GM12891 (cell line): ENCODE measurements at regions not wholly inside any gene's neighbourhood (a gene's known extent, or its start where the extent isn't known, plus 50 kb on each side); places are given as distances from the start of the nearest gene placed in this dataset.
A peak's percentile ranks its signal among the peaks of the same experiment; 100 is the strongest.
"Not testable (repeated sequence)": the region's sequence is repeated elsewhere in the genome, so short reads cannot be mapped to it uniquely, and the experiment has no call there.

Source experiments
- DNase-seq: peaks from one replicate; pipeline ENCODE4 v3.0.0; 2011; ENCODE audit warnings: low spot score; ENCODE audit not compliant: insufficient read length
- FAIRE-seq: peaks from 2 replicates; lab custom pipeline; 2011; peaks lifted over from hg19 to GRCh38; lab: Jason Lieb, UNC
- PAX5 ChIP-seq: IDR thresholded peaks from 2 replicates; pipeline ENCODE4 v1.6.1; 2011; ENCODE audit warnings: low read length, moderate library complexity, mild to moderate bottlenecking; ENCODE audit not compliant: insufficient read depth, severe bottlenecking
- POLR2A ChIP-seq: IDR thresholded peaks from 2 replicates; pipeline ENCODE4 v1.6.1; 2011; ENCODE audit warnings: low read depth, low read length, control low read depth
- POLR2AphosphoS5 ChIP-seq: IDR thresholded peaks from 2 replicates; pipeline ENCODE4 v1.6.1; 2011; ENCODE audit warnings: low read depth, low read length, control low read depth
- POU2F2 ChIP-seq: IDR thresholded peaks from 2 replicates; pipeline ENCODE4 v1.6.1; 2011; ENCODE audit warnings: low read depth, mild to moderate bottlenecking, control low read depth, low read length, moderate library complexity
- SPI1 ChIP-seq: IDR thresholded peaks from 2 replicates; pipeline ENCODE4 v1.6.1; 2011; ENCODE audit warnings: low read depth, low read length, control low read depth
- TAF1 ChIP-seq: IDR thresholded peaks from 2 replicates; pipeline ENCODE4 v1.6.1; 2011; ENCODE audit warnings: low read depth, low read length, control low read depth

DNA sequence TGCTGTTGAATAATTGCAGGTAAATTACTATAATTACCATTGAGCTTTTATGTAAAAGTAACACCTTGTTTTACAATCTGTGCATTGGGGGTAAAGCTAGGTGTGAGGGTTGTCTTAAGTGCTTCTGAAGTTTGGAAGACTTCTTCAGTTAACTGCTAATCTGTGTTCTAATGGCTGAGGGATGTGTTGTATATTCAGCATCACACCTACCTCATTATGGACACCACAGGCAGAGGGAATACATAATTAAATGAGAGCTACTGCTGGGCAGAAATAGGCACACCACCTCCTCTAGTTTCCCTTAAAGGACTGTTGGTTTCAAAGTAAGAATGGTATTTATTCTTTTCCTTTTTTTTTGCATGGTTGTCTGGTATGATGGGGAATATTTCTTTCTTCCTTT lies 502.3 kb upstream of the RGS6 start:
- no peak for TF ChIP-seq POLR2A
- no peak for TF ChIP-seq POLR2AphosphoS5
- no peak for TF ChIP-seq TAF1
- TF ChIP-seq POU2F2, result no peak
- no peak for TF ChIP-seq SPI1
- TF ChIP-seq PAX5, result no peak
- peak; percentile 55 for FAIRE-seq
- no peak for DNase-seq

DNA sequence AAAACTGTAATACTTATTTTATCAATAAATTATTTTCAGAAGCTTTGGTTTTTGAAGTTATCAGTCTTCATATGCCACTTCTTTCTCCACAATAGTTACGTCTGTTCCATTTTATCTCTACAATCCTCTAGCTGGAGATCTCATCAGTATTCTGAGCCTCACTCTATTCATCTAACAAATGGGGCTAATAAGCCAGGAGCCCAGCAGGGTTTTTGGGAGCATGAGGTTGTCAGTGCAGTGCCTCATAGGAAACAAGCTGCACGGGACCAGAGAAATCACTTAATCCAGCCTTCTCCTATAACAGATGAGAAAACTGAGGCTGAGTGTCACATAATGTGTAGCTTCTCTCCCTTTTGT lies 501.9 kb upstream of the RGS6 start:
- FAIRE-seq (no peak), DNase-seq (no peak)
- TF ChIP-seq SPI1, result no peak
- TF ChIP-seq POLR2AphosphoS5, result peak; percentile 45; the same call in 1 of the 2 replicates

DNA sequence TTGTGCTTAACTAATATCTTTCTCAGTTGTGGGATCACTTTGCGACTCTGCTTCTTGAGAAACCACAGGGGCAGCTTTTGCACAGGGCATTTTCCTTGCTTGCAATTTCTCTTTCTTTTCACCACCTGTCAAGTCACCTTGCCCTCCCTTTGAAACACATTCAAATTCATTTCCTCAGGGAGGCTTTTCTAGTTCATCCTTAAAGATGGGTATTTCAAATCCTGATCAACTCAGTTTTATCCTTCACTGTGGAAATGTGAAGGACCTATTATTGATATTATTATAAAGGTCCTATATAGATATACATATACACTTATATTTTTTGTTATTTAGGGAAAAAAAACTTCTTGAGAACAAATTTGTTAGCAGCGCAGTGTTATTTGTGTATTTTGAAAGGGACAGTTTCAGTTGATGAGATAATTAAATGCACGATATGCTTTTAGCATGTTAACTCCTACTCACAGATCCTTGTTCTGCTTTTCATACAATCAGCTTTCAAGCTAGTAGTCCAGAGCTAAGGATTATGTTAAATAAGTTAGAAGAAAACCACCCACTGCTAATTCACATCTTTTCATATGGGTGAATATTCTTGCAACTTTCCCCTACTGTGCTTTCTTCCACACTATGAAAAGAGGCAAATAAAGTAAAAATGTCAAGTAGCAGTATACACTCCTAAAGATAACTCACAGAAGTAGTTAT lies 501.4 kb upstream of the RGS6 start:
- no peak for TF ChIP-seq POLR2AphosphoS5
- peak; percentile 88 for TF ChIP-seq SPI1
- FAIRE-seq (peak; percentile 92), DNase-seq (no peak)

DNA sequence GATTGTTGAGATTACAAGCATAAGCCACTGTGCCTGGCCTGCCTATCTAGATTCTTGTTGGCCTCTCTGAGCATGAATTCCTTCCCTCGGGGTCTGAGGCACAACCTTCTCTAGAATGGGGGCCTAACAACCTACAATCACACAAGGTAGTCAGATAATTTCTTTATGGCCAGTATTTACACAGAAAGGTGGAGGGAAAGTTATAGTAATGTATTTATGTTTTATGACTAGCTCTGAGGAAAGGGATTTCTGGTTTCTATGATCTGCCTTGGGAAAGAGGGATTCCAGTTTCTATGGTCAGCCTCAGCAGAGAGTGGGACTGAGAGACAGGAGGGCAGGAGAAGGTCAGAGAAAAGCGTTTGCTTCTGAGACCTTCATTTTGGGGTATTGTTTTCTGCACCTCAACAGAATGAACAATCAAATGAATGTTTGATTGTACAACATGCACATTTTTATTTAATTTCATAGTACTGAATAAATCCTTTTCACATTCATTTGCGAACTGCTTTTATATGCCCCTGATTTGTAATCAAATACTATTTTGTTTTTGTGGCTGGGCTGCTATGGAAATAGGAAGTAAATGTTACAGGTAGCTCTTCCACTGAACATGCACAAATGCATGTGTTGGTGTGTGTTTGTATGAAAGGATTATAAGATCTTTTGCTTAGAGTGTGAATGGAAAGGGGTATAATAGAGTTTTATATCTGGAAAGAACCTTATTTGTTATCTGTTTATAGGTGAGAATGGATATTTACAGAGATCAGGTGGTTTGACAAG lies 499.7 kb upstream of the RGS6 start:
- FAIRE-seq (peak; percentile 60), DNase-seq (no peak)
- TF ChIP-seq POU2F2, result no peak
- TF ChIP-seq TAF1, result no peak
- no peak for TF ChIP-seq POLR2A
- no peak for TF ChIP-seq POLR2AphosphoS5

DNA sequence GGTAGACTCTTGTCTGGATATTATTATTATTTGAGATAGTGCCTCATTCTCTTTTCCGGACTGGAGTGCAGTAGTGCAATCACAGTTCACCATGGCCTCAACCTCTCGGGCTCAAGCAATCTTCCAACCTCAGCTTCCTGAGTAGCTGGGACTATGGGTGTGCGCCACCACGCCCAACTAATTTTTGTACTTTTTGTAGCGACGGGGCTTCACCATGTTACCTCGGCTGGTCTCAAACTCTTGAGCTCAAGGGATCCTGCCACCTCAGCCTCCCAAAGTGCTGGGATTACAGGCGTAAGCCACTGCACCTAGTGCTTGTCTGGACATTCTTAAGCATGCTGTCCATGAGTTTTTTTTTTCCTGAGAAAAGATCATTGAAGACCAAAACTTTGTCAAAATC lies 498.9 kb upstream of the RGS6 start:
- peak; percentile 31 for FAIRE-seq
- TF ChIP-seq POLR2AphosphoS5 (no peak), SPI1 (no peak), POU2F2 (no peak)
- DNase-seq, result no peak

DNA sequence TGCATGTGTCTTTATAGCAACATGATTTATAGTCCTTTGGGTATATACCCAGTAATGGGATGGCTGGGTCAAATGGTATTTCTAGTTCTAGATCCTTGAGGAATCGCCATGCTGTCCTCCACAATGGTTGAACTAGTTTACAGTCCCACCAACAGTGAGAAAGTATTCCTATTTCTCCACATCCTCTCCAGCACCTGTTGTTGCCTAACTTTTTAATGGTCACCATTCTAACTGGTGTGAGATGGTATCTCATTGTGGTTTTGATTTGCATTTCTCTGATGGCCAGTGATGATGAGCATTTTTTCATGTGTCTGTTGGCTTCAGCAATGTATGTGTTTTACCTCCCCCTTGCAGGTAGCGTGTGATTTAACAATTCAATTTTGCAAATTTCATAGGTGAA lies 496.6 kb upstream of the RGS6 start:
- not testable (repeated sequence) for FAIRE-seq, DNase-seq

DNA sequence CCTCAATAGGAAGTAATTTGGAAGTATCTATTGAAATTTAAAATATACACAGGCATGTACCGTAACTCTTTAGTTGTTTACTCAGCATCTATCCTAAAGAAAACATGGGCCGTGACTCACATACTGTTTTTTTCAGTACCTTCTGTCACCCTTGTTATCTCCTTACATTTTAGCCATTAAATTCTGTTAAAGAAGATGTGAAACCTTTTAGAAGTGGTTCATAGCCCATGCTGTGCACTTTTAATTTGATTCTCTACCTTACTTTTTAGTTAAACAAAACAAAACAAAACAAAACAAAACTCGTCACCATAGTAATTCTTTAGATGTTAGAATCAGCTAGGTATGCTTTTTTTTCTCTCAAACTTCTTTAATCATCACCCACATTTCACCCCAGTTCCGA lies 494.4 kb upstream of the RGS6 start:
- no peak for FAIRE-seq
- no peak for DNase-seq
- TF ChIP-seq SPI1 (peak; percentile 40), POLR2AphosphoS5 (no peak)

DNA sequence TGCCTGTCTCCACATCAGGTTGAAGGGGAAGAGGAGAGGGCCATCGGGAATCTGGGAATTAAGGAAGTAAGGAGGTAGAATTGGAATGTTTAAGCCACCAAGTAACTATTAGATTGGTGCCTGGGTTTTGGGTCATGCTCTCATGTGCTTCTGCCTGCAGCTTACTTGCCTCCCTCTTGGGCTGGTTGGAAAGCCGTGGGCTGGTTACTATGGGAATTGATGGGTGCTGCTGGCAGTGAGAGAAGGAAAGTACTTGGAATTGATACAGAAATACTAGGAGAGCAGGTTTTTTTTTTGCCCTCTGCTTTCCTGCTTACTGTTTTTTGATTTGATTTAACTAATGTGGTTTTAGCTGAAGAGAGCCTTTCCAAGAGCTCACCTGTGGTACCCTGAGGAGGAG lies 493.5 kb upstream of the RGS6 start:
- DNase-seq (no peak), FAIRE-seq (no peak)
- TF ChIP-seq SPI1, result no peak
- no peak for TF ChIP-seq TAF1
- no peak for TF ChIP-seq PAX5
- TF ChIP-seq POLR2A, result no peak
- no peak for TF ChIP-seq POU2F2
- TF ChIP-seq POLR2AphosphoS5, result no peak

DNA sequence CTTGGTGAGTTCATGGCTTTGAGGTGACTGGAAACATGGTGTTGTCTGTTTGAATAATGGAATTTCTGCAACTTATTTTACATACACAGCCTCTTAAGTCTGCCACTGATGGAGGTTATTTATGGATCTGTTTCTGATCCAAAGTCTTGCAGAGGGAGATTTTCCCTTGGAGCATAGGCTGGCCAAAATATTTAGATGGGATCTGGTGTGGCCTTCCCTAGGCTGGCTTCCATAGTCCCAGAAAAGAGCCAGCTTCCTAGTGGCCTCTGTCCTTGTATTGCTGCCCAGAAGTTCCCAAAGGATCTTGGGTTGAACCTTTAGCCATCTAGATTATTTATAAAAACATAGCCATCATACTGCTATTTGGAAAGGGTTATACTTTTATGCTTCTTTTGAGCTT lies 491.1 kb upstream of the RGS6 start:
- no peak for DNase-seq
- TF ChIP-seq PAX5 (no peak), POLR2A (no peak), POLR2AphosphoS5 (no peak), TAF1 (no peak), SPI1 (no peak), POU2F2 (no peak)
- FAIRE-seq, result no peak

DNA sequence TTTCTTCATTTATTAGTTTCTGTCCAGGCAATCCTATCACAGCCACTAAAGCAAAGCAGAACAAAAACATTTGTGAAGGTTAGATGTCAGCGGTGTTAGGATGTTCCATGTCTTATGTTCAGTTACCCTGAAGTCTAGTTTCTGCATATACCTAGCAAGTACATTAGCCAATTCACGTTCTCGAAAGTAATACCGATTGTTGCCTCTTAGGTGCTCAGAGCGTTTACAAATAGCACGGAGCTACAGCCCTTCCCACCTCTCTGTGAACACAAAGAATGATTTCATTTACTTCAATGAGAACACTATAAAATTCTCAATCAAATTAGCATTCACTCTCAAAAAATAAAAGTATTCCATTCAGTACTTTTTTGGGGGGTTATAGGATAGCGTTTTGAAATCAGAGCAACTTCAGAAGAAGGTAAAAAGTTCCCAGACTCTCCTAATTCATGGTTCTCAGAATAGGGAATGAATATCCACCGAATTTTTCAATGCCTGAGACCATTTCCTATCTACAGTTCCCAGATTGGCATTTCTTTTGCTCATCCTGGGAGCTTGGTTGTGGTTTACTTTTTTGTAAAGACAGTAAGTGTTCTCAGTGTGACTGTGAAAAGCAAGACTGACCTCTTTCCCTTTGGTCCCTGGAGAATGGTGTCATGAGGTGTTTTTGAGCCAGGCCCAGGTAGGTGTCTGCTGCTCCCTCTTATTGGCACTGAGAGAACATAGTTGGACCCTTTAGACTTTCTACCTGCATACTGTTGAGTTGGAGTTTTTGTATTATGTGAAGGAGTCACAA lies 488.0 kb upstream of the RGS6 start:
- FAIRE-seq, result peak; percentile 64
- no peak for DNase-seq
- TF ChIP-seq PAX5 (no peak), TAF1 (no peak), POU2F2 (no peak)
